Chondrocyte (in vitro differentiated cells): ENCODE measurements at regions not wholly inside any gene's neighbourhood (a gene's known extent, or its start where the extent isn't known, plus 50 kb on each side); places are given as distances from the start of the nearest gene placed in this dataset.

Experiments used
- DNase-seq: peaks from one replicate; pipeline ENCODE4 v3.0.0; 2021; ENCODE audit warnings: mixed read lengths, low spot score
- H3K27ac Mint-ChIP-seq: one replicate; pipeline ENCODE4 v1.8.0; 2021; ENCODE audit warnings: mild to moderate bottlenecking, moderate library complexity, mixed read lengths; ENCODE audit not compliant: unreplicated experiment
- H3K27me3 Mint-ChIP-seq: 2 replicates; pipeline ENCODE4 v1.8.0; 2021; ENCODE audit warnings: low read depth, mixed read lengths
- H3K36me3 Mint-ChIP-seq: 2 replicates; pipeline ENCODE4 v1.8.0; 2021; ENCODE audit warnings: low read depth, mixed read lengths
- H3K4me1 Mint-ChIP-seq: 2 replicates; pipeline ENCODE4 v1.8.0; 2021; ENCODE audit warnings: low read depth, mild to moderate bottlenecking, mixed read lengths
- H3K4me3 Mint-ChIP-seq: one replicate; pipeline ENCODE4 v1.8.0; 2021; ENCODE audit warnings: mild to moderate bottlenecking, moderate library complexity, mixed read lengths; ENCODE audit not compliant: unreplicated experiment
- H3K9me3 Mint-ChIP-seq: 2 replicates; pipeline ENCODE4 v1.8.0; 2021; ENCODE audit warnings: low read depth, mixed read lengths
- CTCF ChIP-seq: fragments of 200-600 bp; sonication (generic); IDR thresholded peaks from 2 replicates; pipeline ENCODE4 v1.5.0; 2021; ENCODE audit warnings: antibody characterized with exemption, mild to moderate bottlenecking, moderate library complexity

GRCh38 chr2:60029566-60029883, 523.9 kb downstream of the BCL11A start:
- Mint-ChIP-seq H3K27me3 (no peaks in the 10 kb centered on the region), H3K4me3 (no peak overlapping the region), H3K27ac (no peak overlapping the region), H3K9me3 (peaks cover 17% of the 10 kb centered on the region), H3K36me3 (no peaks in the 10 kb centered on the region), H3K4me1 (peaks cover 6% of the 10 kb centered on the region)
- no peak for TF ChIP-seq CTCF
- no peak for DNase-seq

- Mint-ChIP-seq H3K27ac (no peak overlapping the region), H3K4me3 (no peak overlapping the region), H3K4me1 (peaks cover 6% of the 10 kb centered on the region), H3K27me3 (no peaks in the 10 kb centered on the region), H3K9me3 (peaks cover 14% of the 10 kb centered on the region), H3K36me3 (no peaks in the 10 kb centered on the region)
- no peak for DNase-seq
- TF ChIP-seq CTCF: no peak
These were observed 524.4 kb downstream of the BCL11A start for GRCh38 chr2:60028849-60029565.

GRCh38 chr2:60025496-60025895, 528.0 kb downstream of the BCL11A start:
- peaks cover 4% of the 10 kb centered on the region for H3K9me3 Mint-ChIP-seq
- no peak for TF ChIP-seq CTCF
- no peak overlapping the region for H3K27ac Mint-ChIP-seq
- DNase-seq: no peak
- no peaks in the 10 kb centered on the region for H3K36me3 Mint-ChIP-seq
- peaks cover 2% of the 10 kb centered on the region for H3K27me3 Mint-ChIP-seq
- peaks cover 6% of the 10 kb centered on the region for H3K4me1 Mint-ChIP-seq
- no peak overlapping the region for H3K4me3 Mint-ChIP-seq

DNA sequence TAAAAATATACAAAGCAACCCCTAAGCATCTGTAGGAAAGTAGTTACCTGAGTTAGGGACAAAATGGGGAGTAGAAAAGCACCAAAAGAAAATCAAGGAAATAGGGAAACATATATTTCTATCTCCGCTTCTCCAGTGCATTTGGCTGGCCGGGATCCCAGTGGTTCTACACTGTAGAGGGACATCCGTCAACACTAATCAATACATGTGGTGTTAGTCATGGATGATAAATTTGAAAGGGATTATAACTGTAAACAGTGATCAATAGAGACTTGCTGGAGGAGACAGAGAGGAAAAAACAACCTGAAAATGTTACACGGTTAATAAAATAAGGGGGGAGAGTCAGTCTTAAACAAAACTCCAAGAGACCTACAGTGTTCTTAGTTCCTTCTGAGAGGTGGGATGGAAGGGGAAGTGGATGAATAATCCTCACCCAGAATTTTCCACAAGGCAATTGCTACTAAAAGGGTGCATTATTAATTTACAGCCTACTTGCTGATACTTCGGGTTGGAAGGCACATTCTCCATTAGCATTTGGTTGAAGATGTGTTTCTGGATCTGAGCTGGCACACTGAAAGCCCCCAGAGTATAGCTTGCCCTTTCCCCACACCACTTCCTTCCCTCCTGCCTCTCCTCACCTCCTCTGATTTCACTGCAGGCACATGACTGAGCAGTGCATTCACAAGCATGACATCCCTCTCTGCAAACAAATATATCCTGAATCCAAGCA, 530.0 kb downstream of the BCL11A start:
- Mint-ChIP-seq H3K36me3 (peaks cover 2% of the 10 kb centered on the region), H3K4me3 (no peak overlapping the region), H3K9me3 (peaks cover 11% of the 10 kb centered on the region), H3K4me1 (no peaks in the 10 kb centered on the region), H3K27ac (no peak overlapping the region), H3K27me3 (peaks cover 4% of the 10 kb centered on the region)
- no peak for DNase-seq
- TF ChIP-seq CTCF: no peak

- no peak for DNase-seq
- no peak overlapping the region for H3K27ac Mint-ChIP-seq
- TF ChIP-seq CTCF: no peak
- peaks cover 25% of the 10 kb centered on the region for H3K27me3 Mint-ChIP-seq
- H3K36me3 Mint-ChIP-seq: no peaks in the 10 kb centered on the region
- H3K4me1 Mint-ChIP-seq: no peaks in the 10 kb centered on the region
- no peak overlapping the region for H3K4me3 Mint-ChIP-seq
- H3K9me3 Mint-ChIP-seq: peaks cover 5% of the 10 kb centered on the region
These were observed 545.8 kb downstream of the BCL11A start for GRCh38 chr2:60007671-60008070.
